ENCODE measurements at regions not wholly inside any gene's neighbourhood (a gene's known extent, or its start where the extent isn't known, plus 50 kb on each side); places are given as distances from the start of the nearest gene placed in this dataset.

- TF ChIP-seq GATA2 (IDR thresholded peaks at IDR 0.05; ENCODE audit: low read depth, low read length): no peak
- no peak for TF ChIP-seq GATA3 (IDR thresholded peaks at IDR 0.05; ENCODE audit: low read depth, low read length)
Measured at GRCh38 chr19:30731591-30731990, 359.4 kb downstream of the ZNF536 start.
